SK-N-SH (cell line): ENCODE measurements at regions not wholly inside any gene's neighbourhood (a gene's known extent, or its start where the extent isn't known, plus 50 kb on each side); places are given as distances from the start of the nearest gene placed in this dataset.

Experiments used
- CHD2 ChIP-seq: fragments of 150-350 bp; IDR thresholded peaks from 2 replicates; pipeline ENCODE4 v1.6.1; 2018; ENCODE audit warnings: low read length; ENCODE audit not compliant: partially characterized antibody
- NRF1 ChIP-seq: IDR thresholded peaks from 2 replicates; pipeline ENCODE4 v1.6.1; 2012; ENCODE audit warnings: low read depth, mild to moderate bottlenecking, low read length
- RCOR1 ChIP-seq: fragments of 150-350 bp; IDR thresholded peaks from 2 replicates; pipeline ENCODE4 v1.6.1; 2017; ENCODE audit warnings: antibody characterized with exemption, low read length
- TEAD4 ChIP-seq: IDR thresholded peaks from 2 replicates; pipeline ENCODE4 v1.4.0; 2012; ENCODE audit warnings: mild to moderate bottlenecking, borderline replicate concordance; ENCODE audit not compliant: insufficient read depth
- TF ChIP-seq, protein P1 (sequence below): fragments of 200-600 bp; sonication (generic); IDR thresholded peaks from 2 replicates; pipeline ENCODE4 v1.6.1; 2017; ENCODE audit warnings: antibody characterized with exemption, mild to moderate bottlenecking, moderate library complexity
- TF ChIP-seq, protein P2 (sequence below): IDR thresholded peaks from 2 replicates; pipeline ENCODE4 v1.4.0; 2012; ENCODE audit warnings: low read depth, borderline replicate concordance

DNA sequence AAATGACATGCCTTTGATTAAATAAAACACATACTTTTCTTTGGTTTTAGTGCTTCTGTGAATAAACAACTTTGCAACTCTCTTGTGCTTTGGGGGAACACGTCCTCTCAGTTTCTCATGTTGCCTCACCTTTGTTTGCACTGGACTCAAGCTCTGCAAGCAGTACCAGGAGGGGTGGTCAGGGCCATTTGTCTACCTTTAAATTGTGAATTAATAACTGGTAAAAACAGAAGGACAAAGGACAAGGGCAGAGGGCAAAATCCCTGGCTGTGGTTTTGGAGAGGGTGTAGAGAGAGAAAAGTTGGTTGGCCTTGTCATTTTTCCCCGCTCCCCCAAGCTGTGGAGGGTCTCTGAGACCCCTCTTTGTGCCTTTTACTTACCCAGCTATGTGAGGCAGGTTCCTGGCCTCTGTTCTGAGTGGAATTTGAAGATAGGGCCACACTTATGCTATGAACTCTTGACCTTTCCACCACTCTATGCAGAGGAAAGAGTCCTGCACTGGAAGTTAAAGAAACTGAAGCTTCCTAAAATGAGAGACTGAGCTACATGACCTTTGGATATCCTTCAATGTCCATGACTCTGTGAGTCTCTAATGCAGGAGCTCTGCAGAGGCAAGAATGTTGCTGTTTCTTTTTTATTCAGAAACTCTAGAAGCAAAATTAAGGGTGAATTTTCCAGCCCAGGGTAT, 55.1 kb upstream of the MOCS2 start:
- TF ChIP-seq CHD2 (no peak), NRF1 (no peak), TEAD4 (no peak), RCOR1 (no peak)
- TF ChIP-seq, protein P1, sequence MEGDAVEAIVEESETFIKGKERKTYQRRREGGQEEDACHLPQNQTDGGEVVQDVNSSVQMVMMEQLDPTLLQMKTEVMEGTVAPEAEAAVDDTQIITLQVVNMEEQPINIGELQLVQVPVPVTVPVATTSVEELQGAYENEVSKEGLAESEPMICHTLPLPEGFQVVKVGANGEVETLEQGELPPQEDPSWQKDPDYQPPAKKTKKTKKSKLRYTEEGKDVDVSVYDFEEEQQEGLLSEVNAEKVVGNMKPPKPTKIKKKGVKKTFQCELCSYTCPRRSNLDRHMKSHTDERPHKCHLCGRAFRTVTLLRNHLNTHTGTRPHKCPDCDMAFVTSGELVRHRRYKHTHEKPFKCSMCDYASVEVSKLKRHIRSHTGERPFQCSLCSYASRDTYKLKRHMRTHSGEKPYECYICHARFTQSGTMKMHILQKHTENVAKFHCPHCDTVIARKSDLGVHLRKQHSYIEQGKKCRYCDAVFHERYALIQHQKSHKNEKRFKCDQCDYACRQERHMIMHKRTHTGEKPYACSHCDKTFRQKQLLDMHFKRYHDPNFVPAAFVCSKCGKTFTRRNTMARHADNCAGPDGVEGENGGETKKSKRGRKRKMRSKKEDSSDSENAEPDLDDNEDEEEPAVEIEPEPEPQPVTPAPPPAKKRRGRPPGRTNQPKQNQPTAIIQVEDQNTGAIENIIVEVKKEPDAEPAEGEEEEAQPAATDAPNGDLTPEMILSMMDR = no peak
- TF ChIP-seq, protein P2, sequence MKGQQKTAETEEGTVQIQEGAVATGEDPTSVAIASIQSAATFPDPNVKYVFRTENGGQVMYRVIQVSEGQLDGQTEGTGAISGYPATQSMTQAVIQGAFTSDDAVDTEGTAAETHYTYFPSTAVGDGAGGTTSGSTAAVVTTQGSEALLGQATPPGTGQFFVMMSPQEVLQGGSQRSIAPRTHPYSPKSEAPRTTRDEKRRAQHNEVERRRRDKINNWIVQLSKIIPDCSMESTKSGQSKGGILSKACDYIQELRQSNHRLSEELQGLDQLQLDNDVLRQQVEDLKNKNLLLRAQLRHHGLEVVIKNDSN = no peak
